VCaP (cell line): ENCODE measurements at regions not wholly inside any gene's neighbourhood (a gene's known extent, or its start where the extent isn't known, plus 50 kb on each side); places are given as distances from the start of the nearest gene placed in this dataset.

Source experiments
- H3K27ac ChIP-seq: fragments of 450-650 bp; 2 replicates; pipeline ENCODE4 v1.5.1; 2017
- TF ChIP-seq, protein P1 (sequence below): fragments of 450-650 bp; conservative IDR thresholded peaks from 2 replicates; pipeline ENCODE4 v1.5.1; 2017; ENCODE audit warnings: mild to moderate bottlenecking, moderate library complexity

- H3K27ac ChIP-seq: no peak overlapping the region
- TF ChIP-seq, protein P1, sequence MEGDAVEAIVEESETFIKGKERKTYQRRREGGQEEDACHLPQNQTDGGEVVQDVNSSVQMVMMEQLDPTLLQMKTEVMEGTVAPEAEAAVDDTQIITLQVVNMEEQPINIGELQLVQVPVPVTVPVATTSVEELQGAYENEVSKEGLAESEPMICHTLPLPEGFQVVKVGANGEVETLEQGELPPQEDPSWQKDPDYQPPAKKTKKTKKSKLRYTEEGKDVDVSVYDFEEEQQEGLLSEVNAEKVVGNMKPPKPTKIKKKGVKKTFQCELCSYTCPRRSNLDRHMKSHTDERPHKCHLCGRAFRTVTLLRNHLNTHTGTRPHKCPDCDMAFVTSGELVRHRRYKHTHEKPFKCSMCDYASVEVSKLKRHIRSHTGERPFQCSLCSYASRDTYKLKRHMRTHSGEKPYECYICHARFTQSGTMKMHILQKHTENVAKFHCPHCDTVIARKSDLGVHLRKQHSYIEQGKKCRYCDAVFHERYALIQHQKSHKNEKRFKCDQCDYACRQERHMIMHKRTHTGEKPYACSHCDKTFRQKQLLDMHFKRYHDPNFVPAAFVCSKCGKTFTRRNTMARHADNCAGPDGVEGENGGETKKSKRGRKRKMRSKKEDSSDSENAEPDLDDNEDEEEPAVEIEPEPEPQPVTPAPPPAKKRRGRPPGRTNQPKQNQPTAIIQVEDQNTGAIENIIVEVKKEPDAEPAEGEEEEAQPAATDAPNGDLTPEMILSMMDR: no peak
Measured at GRCh38 chr21:39050841-39051587, 132.2 kb downstream of the PSMG1 start.

DNA sequence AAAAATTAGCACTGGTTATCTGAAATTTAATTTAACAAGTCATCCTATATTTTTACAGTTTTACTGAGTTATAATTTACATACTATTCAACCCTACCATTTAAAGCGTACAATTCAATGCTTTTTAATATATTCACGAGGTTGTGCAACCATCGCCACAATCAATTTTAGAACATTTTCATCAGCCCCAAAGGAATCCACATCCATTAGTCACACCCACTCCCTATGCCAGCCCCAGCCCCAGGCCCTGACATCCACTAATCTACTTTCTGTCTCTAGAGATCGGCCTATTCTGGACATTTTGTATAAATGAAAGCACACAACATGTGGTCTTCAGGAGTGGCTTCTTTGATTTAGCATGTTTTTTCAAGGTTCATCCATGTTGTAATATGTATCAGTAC, 134.7 kb downstream of the PSMG1 start:
- no peak overlapping the region for H3K27ac ChIP-seq
- TF ChIP-seq, protein P1: no peak

- TF ChIP-seq, protein P1: no peak
- no peak overlapping the region for H3K27ac ChIP-seq
Measured at GRCh38 chr21:39048064-39048463, 135.2 kb downstream of the PSMG1 start.

DNA sequence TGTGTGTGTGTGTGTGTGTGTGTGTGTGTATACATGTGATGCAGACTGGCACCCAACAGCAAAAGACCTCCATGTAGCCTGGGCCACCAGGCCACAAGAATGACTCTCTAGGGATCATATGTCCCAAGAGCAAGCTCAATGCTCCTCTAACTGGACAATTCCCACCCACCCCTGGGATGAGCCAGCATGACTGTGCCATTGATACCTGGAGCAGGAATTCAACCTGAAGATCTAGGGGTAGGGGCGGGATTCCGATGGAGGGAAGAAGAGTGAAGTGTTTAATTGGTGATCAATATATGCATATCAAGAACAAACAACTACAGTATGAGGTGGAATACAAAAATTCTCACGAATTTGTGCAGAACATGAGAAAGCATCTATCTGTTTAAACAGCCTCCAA, 136.2 kb downstream of the PSMG1 start:
- TF ChIP-seq, protein P1: no peak
- H3K27ac ChIP-seq: no peak overlapping the region

DNA sequence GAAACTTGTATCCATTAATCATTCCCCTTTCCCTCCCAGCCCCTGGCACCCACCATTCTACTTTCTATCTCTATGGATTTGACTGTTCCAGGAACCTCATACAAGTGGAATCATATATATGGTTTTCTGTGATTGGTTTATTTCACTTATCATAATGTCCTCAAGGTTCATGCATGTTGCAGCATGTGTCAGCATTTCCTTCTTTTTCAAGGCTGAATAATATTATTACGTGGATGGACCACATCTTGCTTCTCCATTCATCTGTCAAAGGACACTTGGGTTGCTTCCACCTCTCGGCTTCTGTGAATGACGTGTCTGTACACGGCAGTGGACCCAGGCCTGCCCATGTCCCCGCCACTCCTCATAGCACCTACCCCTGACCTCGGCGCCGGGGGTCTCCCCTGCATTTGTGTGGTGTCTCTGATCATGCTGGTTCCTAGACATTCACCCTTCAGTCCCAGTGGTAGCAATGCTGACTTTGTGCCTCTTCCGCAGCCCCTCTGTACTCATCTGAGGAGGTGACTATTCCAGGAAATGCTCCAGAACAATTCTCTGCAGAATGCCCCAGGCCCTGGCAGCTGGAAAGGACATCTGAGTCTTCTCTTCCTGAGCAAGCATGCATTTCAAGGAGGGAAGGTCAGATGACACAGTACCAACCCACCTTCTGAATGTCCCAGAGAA, 136.9 kb downstream of the PSMG1 start:
- no peak overlapping the region for H3K27ac ChIP-seq
- TF ChIP-seq, protein P1: no peak

DNA sequence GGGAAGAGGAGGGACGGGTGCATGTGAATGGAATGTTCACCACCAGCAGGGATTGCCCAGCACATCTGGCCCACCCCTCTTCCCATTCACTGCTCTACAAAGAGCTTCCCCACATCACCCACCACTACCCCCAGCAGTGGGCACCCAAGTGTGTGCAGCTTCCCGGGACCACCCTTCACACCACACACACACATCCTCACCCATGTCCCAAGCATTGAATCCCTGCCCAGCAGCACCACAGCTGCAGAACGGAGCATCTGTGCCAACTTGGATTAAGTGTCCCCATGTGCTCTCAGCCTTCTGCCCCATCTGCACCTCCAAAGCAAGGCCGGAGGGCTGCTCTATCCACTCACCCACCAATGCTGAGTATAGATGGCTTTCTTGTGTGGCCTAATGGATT, 141.4 kb downstream of the PSMG1 start:
- TF ChIP-seq, protein P1: no peak

GRCh38 chr21:39040494-39041110, 142.6 kb downstream of the PSMG1 start:
- no peak overlapping the region for H3K27ac ChIP-seq
- TF ChIP-seq, protein P1: no peak

More for the DNA sequence above, 141.4 kb downstream of the PSMG1 start:
- no peak overlapping the region for H3K27ac ChIP-seq
